Nucleus accumbens (tissue), 56 donors: ENCODE measurements at regions not wholly inside any gene's neighbourhood (a gene's known extent, or its start where the extent isn't known, plus 50 kb on each side); places are given as distances from the start of the nearest gene placed in this dataset.
"Not testable (repeated sequence)": the region's sequence is repeated elsewhere in the genome, so short reads cannot be mapped to it uniquely, and the experiment has no call there.

Source experiments
- DNase-seq, 56 donors: peaks; one replicate each; lab custom pipeline; 2025; lab: John Stamatoyannopoulos, UW

GRCh38 chr5:27875148-27875547 lies 836.8 kb upstream of the CDH9 start:
- no peak for DNase-seq

- DNase-seq, result no peak
Observed at GRCh38 chr5:27868292-27868691, 829.9 kb upstream of the CDH9 start.

- DNase-seq, result no peak
Observed at GRCh38 chr5:27855491-27855890, 817.1 kb upstream of the CDH9 start.

GRCh38 chr5:27854243-27854852 lies 816.0 kb upstream of the CDH9 start:
- no peak for DNase-seq

- DNase-seq, result no peak
Observed at GRCh38 chr5:27845248-27845647, 806.9 kb upstream of the CDH9 start.

GRCh38 chr5:27836704-27837103 lies 798.3 kb upstream of the CDH9 start:
- not testable (repeated sequence) for DNase-seq

GRCh38 chr5:27832886-27833285 lies 794.5 kb upstream of the CDH9 start:
- no peak for DNase-seq

GRCh38 chr5:27830546-27830945 lies 792.2 kb upstream of the CDH9 start:
- DNase-seq, result no peak

- no peak for DNase-seq
Observed at GRCh38 chr5:27821681-27822080, 783.3 kb upstream of the CDH9 start.

GRCh38 chr5:27818888-27819287 lies 780.5 kb upstream of the CDH9 start:
- DNase-seq, result no peak

GRCh38 chr5:27814983-27815382 lies 776.6 kb upstream of the CDH9 start:
- no peak for DNase-seq

- DNase-seq, result peak in 4 of 56 donors; percentile 2 to 18 (median 3)
Observed at GRCh38 chr5:27814286-27814685, 775.9 kb upstream of the CDH9 start.

- DNase-seq, result no peak
Observed at GRCh38 chr5:27810458-27810857, 772.1 kb upstream of the CDH9 start.

- no peak for DNase-seq
Observed at GRCh38 chr5:27797220-27797619, 758.8 kb upstream of the CDH9 start.

- DNase-seq, result no peak
Observed at GRCh38 chr5:27788184-27788583, 749.8 kb upstream of the CDH9 start.

- no peak for DNase-seq
Observed at GRCh38 chr5:27784317-27784716, 745.9 kb upstream of the CDH9 start.

- DNase-seq, result peak in 5 of 56 donors; percentile 1 to 25 (median 4)
Observed at GRCh38 chr5:27778121-27778520, 739.7 kb upstream of the CDH9 start.

GRCh38 chr5:27773636-27774035 lies 735.2 kb upstream of the CDH9 start:
- no peak for DNase-seq

- no peak for DNase-seq
Observed at GRCh38 chr5:27773166-27773565, 734.8 kb upstream of the CDH9 start.

- no peak for DNase-seq
Observed at GRCh38 chr5:27769748-27770402, 731.5 kb upstream of the CDH9 start.

- no peak for DNase-seq
Observed at GRCh38 chr5:27748847-27749246, 710.5 kb upstream of the CDH9 start.

GRCh38 chr5:27743383-27743979 lies 705.1 kb upstream of the CDH9 start:
- DNase-seq, result peak in 1 of 56 donors; percentile 1
